HG03103 (cell line): ENCODE measurements at regions not wholly inside any gene's neighbourhood (a gene's known extent, or its start where the extent isn't known, plus 50 kb on each side); places are given as distances from the start of the nearest gene placed in this dataset.

ENCODE experiments used
- ATAC-seq: cut with Tn5 transposase; IDR thresholded peaks from one replicate; pipeline ENCODE4 v1.9.1; 2021; ENCODE audit warnings: low read depth; ENCODE audit not compliant: unreplicated experiment

DNA sequence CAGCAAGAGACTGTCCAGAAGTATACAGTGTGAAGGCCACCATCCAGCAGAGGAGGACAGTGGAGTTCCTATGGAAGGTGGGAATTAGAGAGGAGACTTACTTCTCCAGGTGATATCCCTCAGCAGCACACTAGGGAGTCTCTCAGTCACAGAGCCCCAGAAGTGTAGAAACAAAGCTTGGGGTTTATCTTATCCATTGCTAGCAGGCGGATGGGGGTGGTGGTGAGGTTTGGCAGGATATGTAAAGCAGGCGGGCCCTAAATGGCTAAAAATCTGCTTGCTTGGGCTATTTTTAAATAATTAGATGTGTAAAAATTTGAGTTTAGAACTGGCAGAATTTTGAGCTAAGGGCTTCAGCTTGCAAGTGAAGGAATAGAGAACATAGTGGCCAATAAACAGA lies 50.1 kb upstream of the RGS18 start:
- ATAC-seq: no peak
